NCI-H1092 treated with DMSO at 0.1 percent for 48 hours (cell line): ENCODE measurements at regions not wholly inside any gene's neighbourhood (a gene's known extent, or its start where the extent isn't known, plus 50 kb on each side); places are given as distances from the start of the nearest gene placed in this dataset.

Experiments used
- DNase-seq: peaks from one replicate; lab custom pipeline; 2025; lab: John Stamatoyannopoulos, UW

DNA sequence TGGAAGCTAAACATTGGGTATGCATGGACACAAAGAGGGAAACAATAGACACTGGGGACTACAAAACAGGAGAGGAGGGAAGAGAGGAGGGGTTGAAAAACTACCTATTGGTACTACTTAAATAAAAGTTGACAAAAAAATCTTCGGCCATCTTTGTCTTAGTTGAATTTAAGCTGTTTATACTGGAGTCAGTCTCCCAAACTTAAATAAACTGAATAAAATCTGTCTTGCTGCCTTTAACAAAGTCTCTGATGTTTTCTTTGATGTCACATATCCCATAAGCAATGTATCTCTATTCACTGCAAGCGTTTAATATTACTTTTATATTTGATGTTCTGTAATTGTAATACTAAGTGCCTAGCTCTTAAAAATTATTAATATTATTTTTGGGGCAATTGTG is 409.2 kb upstream of the EPHA7 start:
- DNase-seq: no peak

DNA sequence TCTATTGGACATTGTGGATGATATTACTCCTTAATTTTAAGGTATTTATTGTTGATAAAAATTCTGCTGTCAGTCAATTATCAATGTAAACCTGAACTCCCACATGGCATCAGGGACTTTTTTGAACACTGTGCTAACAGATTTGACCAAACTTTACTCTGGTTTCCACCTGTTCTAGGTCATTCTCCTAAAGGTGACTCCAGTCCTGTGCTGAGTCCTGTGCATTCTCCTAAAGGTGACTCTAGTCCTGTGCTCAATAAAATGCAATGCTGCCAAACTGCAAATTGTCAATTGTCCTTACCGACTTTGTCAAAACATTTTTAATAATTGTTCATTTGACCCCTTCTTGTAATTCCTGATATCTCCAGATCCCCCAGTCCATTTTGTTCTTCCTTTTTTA is 408.4 kb upstream of the EPHA7 start:
- no peak for DNase-seq

DNA sequence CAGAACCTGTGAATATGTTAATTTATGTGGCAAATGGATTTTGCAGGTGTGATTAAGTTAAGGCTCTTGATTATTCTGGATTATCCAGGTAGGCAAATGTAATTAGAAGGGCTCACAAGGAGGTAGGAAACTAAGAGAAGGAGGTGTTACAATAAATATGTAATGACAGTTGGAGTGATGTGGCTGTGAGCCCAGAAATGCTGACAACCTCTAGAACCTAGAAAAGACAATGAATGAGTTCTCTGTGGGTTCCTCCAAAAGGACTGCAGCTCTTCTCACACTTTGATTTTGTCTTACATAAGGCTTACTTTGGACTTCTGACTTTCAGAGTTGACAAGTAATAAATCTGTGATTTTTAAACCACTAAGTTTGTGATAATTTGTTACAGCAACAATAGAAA is 406.6 kb upstream of the EPHA7 start:
- no peak for DNase-seq

DNA sequence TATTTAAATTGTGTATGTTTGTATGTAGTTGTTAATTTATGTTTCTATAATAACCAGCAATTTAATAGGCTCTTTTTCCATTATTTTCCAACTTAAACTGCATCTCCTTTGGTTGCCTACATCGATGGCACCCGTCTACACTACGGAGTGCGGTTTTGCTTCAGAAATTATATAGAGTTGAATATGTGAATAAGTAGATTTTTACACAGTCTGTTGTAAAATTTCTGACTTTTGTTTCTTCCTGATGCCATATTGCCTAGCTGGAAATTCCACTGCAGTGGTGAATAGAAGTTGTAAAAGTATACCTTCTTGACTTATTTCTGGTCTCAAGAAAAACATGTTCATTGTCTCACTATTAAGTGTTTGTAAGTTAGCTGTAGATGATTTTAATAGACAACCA is 404.1 kb upstream of the EPHA7 start:
- DNase-seq: no peak

DNA sequence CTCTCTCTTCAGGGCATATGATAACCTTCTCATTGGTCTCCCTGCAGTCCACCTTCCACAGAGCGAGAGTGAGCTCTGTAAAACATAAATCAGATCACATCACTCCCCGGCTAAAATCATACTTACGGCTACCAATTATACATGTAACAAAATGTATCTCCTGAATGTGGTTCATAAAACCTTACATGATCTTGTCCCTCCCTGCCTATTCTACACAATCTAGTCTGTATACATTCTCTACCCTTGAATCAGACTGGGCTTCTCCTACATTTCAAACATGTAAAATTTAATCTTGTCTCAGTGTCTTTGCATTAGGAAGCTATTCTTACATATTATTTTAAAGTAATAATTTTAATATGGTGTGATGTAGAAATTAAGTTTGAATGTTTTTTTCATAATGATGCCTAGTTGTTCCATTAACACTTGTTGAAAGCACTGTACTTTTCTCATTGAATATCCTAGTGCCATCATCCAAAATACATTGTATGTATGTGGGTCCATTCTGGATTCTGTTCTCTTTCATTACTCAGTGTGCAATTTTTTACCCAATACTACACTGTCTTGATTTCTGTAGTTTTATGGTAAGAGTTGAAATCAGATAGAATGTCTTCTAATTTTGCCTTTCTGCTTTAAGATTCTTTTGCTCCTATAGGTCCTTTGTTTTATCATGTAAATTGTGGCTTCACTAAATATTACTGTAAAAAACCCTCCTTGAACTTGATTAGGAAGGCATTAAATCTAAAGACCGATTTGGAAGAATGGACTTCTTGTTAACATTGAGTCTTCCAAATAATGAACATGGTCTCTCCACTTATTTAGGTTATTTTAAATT is 403.3 kb upstream of the EPHA7 start:
- DNase-seq: no peak

DNA sequence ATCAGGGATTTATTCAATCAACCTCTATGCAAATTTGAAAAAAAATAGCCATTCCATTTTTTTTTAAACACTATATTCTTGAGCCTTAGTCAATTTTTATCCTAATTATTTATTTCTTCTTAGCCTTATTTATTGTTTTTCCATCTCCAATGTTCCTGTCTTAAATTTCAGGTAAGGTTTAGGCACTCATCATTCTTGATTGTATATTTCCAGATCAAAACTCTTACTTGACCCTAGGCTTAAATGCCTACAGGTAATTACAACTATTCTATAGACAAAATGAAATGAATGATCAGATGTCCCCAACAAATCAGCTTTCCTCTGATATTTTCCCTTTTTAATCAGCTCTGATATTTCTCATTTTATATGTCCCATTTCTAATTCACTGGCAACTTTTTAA is 402.6 kb upstream of the EPHA7 start:
- no peak for DNase-seq

DNA sequence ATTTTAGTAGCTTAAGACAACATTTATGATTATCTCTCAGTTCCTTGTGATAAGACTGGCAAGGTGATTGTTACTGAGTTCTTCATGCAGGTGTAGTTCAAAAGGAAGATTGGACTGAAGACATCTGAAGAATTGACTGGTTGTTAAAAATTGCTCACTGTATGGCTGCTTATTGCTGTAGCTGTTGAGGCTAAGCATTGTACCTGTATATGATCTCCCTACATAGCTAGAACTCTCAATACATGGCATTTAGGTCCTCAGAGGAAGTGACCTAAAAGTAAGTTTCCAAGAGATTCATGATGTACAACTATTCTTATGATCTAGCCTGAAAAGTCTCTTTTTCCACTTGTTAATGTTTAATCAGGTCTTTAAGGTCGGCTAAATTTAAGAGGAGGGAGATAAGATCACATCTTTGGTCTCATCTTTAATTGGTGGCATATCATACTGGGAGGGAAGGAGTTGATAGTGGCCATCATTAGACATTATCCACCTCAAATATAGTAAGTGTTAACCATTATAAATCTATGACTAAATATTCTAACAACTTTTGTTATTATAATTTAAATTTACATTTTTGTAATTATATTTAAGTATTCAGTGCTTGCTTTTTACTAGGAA is 401.2 kb upstream of the EPHA7 start:
- DNase-seq: no peak

DNA sequence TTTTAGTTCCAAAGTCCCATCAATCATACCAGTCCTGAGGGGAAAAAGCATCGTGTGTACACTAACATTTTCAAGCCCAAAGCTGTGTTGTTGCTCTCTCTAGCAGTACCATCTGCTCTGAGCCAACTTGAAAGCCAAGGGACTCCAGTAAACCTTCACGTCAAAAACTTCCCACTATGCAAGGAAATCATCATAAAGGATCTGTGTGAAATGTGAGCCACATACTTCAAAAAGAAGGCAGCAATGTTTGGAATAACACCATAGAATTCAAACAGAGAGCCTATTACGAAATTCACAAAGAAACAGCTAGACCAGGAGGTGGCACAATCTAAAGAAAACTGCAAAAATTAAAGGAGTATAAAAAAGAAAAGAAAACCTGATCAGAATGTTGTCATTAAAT is 399.8 kb upstream of the EPHA7 start:
- no peak for DNase-seq

DNA sequence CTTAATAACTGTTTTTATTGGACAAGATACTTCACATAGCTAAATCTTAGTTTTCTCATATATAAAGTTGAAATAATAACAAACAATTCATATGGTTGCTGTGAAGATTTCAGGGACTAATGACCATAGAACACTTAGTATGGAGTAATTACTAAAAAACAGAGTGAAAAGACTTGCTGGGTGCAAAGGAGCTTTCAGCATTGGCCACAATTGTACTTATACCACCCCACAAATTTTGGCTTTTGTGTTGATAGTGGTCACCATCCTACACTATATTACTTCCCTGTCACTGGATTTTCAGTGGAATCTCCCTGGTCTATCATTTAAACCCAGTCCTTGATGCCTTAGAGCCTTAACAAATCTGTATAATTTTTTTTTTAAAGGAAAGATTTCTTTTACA is 398.6 kb upstream of the EPHA7 start:
- no peak for DNase-seq

DNA sequence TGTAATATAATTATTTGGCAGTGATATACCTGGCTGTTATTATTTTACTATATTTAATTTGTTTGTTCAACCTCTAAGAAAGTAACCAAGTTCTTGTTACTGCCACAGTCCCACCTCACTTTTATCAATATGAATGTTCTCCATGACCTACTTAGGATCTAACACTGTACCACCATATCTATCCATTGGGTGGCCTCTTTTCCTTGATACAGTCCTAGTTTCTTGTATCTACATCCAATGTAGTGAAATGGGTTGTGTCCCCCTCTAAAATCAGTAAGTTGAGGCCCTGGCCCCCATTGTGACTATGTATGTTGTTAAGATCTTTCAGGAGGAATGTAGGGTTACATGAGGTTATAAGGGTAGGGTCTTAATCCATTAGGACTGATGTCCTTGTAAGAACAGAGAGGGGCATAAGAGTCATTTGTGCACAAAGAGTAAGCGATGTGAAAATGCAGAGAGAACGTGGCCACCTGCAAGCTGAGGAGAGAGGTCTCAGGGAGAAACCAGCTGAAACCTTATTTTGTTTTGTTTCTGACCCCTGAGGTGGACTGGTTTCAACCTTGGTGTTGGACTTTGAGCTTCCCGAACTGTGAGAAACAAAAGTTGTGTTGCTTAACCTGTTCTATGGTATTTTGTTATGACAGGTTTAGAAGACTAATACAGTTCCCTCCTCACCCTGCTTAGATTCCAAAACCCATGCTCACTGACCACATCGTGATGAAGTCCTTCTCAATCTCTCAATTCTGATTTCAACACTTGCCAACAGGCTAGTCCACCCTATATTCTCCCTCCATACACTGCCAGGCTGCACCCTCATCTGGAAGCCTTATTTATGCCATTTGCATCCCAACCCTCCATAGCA is 387.3 kb upstream of the EPHA7 start:
- no peak for DNase-seq

DNA sequence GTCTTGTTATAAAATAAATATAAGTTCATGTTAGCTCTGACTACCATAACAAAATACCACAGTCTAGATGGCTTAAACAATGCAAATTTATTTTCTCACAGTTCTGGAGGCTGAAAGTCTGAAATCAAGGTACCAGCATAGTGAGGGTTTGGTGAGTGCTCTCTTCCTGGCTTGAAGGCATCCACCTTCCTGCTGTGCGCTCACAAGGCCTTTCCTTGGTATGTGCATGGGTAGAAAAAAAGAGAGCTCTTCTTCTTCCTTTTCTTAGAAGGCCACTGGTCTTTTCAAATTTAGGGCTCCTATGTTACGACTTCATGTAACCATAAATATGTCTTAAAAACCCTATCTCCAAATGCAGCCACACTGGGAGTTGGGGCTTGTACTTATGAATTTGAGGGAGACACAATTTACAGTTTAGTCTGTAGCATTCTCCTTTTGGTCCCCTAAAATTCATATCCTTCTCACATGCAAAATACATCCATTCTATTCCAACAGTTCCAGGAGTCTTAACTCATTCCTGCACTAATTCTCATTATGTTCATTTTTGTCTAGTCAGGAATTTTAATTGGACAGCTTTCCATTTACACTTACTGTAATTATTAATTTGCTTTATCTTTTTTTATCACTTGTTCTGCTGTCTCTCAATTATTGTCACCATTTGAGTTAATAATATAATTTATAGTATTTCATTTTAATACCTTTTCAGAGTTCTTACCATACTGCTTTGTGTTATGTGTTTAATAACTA is 381.9 kb upstream of the EPHA7 start:
- no peak for DNase-seq

DNA sequence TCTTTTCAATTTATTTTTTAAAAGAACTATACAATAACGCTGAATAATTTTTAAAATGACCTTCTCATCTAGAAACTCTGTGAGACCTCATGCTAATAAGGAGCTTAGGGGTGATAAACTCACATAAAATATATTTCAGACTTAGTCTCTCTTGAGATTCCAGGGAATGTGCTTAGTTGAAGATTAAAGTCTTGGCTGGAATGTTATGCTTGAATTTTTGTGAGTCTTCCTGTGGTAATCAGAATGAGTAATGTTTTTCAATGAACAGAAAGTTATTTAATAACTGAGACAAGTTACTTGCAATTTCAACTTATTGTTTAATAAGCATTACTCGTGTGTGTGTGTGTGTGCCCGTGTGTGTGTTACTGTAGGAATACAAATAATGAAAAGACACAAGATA is 379.9 kb upstream of the EPHA7 start:
- DNase-seq: no peak

DNA sequence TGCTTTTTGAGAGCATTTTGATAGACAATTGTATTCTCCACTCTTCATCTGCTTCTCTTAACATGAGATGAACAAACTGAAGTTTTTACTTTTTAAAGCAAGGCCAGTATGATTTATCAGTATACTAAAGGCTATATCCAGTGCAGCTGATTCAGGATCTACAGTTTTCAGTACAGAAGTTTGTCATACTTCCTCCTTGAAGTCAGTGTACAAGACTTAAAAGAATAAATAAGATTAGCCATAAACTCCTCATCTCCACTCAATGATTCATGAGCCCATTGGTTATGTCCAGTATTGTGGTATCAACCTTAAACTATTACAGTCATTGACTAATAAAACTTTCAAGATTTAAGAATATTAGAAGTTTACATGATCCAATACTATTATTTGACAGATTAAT is 374.8 kb upstream of the EPHA7 start:
- DNase-seq: no peak

DNA sequence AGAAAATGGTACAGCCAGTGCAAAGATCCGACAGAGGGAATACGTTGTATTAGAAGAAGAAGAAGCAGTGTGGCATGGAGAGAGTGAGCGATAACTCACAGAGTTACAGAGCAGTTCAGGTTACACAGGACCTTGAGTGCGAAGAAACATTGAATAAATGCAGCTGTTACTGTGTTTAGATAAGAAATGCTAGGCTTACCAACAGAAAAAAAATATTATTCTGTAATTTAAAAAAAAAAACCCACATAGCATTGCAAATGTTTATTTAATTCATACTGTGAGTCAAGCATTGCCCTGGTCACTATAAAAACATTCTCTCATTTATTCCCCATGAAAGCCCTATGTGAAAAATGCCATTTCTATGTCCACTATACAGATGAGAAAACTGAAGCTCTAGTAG is 373.4 kb upstream of the EPHA7 start:
- no peak for DNase-seq

DNA sequence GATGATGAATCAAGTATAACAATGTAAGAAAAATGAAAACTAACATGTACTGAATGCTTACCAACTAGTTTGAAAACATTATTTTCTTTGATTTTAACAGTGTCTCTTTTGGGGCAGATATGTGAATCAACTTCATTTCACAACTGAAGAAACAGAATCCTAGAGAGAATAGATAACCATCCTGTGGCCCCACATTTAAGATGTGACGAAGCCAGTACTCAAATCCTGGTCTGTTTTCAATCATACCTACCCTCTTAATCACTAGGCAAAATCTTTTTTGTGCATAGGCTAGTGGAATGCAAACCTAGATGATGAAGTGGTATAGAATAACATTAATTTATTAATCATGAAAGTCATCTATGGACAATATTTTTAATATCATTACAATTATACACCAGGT is 371.6 kb upstream of the EPHA7 start:
- DNase-seq: no peak

DNA sequence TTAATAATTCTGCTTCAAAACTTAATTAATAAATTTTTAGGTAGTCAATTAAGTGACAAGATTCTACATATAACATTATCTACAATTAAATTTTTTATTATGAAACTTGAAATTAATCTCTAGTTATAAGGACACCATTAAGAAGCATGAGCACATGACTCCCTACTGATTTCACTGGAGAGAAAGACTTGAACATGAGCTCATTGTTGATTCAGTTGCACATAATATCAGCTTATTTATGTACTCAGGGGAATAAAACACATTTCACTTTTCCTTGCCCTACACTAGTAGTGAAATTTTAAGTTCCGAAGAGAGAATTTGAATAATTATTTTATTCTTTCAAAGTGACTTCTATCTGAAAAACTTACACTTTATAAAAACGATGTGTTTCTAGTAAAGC is 370.2 kb upstream of the EPHA7 start:
- no peak for DNase-seq

DNA sequence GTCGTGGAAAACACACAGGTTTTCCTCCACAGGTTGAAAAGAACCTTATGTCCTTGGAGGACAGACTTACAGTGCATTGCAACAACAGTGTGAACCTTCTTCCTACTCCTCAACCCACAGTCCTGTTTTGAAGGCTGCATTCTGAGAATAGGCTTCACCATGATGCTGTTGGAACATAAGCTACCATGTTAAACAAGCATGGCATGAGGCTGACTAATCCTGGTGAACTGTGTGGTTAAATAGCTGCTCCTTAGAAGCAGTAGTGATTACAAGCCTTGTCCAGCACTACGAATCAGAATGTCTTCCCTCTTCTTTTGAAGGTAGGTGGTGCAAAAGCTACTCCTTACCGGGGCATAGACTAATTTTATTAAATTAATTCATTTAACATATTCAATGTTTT is 368.5 kb upstream of the EPHA7 start:
- no peak for DNase-seq

DNA sequence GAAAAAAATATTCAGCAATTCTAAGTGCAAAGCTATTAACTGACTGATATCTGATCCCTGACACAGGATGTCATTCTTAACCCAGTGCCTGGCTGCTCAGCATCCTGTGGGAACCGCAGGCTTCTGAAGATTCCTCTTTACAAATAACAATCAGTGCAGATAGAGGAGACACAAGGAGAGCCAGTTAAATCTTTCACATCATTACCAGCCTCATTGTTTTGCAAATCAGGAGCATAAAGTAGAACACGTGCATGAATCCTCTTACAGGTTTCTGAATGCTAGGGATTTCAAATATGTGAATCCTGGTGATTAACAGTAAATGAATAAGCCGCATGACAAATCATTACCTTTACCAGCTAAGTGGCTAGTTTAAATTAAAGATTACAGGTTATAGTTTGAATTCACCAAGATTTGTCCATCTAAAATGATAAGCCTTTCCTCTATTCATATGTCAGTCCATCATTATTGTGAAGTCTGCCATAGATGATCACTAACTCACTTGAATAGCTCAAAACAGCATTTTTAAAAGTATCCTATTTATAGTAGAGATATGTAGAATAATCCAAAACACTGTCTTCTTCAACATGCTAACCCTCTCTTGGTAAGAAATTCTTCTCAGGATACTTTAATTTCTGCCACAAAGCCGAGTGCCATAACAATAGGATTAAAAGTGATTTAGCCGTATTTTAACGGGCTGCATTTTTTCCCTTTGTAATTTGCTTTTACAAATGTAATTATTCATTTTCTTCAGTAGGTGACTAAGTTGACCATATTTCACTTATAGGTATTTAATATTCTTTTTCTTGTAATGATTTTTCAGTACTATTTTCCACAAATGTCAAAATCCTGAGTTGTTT is 367.3 kb upstream of the EPHA7 start:
- DNase-seq: no peak

DNA sequence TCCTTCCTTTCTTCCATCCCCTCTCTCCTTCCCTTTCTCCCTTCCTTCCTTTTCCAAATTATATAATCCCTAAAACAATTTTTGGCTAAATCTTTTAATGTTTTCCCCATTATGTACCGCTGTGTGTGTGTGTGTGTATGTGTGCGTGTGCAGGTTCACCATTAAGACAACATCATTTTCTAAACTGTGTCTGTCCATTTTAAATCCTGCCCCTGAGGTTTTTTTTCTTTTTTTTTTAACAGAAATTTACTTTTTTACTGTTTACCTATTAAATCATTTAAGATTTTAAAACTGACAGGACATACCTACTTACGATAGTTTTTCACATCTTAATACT is 366.3 kb upstream of the EPHA7 start:
- DNase-seq: no peak

DNA sequence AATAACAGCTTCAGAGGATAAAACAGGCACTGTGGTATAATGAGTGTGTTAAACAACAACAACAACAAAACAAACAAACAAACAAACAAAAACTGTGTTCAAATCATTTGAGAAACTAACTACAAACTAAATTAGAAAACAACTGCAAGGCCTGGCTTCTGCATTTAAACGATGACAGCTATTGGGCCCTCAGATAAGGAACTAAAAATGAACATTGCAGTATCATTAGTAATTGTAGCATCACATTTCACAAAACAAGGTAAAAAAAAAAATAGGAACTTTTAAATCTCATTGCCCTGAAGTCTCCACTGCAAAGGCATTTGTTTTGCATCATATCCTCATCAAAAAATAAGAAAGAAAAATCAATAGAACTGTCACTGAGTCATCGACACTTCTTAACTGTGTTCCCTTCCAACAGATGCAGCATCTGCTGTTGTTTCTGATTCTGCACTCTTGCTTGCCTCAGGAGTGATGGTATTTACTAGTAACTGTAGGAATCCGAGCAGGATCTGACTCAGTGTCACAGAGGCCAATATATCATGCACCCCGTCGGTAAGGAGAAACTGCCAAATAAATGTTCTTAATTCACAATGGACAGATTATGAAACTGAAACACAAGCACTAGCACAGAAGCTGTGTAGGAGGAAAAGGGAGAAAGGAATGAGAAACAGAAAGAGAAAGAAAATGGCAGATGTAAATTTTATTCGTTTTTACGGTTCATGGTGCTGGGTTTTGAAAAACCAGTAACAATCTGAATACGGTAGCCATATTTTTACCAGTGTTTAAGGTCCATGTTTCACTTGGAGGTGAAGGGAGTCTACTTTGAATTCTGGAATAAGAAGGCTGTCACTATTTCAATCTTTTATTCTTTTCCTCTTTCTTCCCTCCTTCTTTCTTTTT is 365.7 kb upstream of the EPHA7 start:
- no peak for DNase-seq
